ENCODE measurements at regions not wholly inside any gene's neighbourhood (a gene's known extent, or its start where the extent isn't known, plus 50 kb on each side); places are given as distances from the start of the nearest gene placed in this dataset.

GRCh38 chr2:111703759-111704158 is 180.2 kb downstream of the ANAPC1 start:
- DNase-seq, result no peak

- DNase-seq, result no peak
Measured at GRCh38 chr2:111704246-111704645, 179.7 kb downstream of the ANAPC1 start.

- DNase-seq, result no peak
Measured at GRCh38 chr2:111705239-111705638, 178.8 kb downstream of the ANAPC1 start.

- peak; percentile 43 for DNase-seq
Measured at GRCh38 chr2:111705711-111706336, 178.2 kb downstream of the ANAPC1 start.

GRCh38 chr2:111706481-111707001 is 177.5 kb downstream of the ANAPC1 start:
- no peak for DNase-seq

- DNase-seq, result no peak
Measured at GRCh38 chr2:111707700-111708099, 176.3 kb downstream of the ANAPC1 start.

- no peak for DNase-seq
Measured at GRCh38 chr2:111708476-111709180, 175.4 kb downstream of the ANAPC1 start.

- DNase-seq, result no peak
Measured at GRCh38 chr2:111709321-111709720, 174.7 kb downstream of the ANAPC1 start.

GRCh38 chr2:111710085-111710484 is 173.9 kb downstream of the ANAPC1 start:
- no peak for DNase-seq

- DNase-seq, result no peak
Measured at GRCh38 chr2:111710613-111711012, 173.4 kb downstream of the ANAPC1 start.

- DNase-seq, result no peak
Measured at GRCh38 chr2:111711270-111711669, 172.7 kb downstream of the ANAPC1 start.

GRCh38 chr2:111712361-111712760 is 171.6 kb downstream of the ANAPC1 start:
- DNase-seq, result no peak

- no peak for DNase-seq
Measured at GRCh38 chr2:111712940-111713515, 171.0 kb downstream of the ANAPC1 start.

- no peak for DNase-seq
Measured at GRCh38 chr2:111715987-111716904, 167.7 kb downstream of the ANAPC1 start.

- DNase-seq, result no peak
Measured at GRCh38 chr2:111716905-111717775, 166.9 kb downstream of the ANAPC1 start.

Measured in NCI-H748 treated with DMSO at 0.1 percent for 48 hours (cell line).